ENCODE measurements at regions not wholly inside any gene's neighbourhood (a gene's known extent, or its start where the extent isn't known, plus 50 kb on each side); places are given as distances from the start of the nearest gene placed in this dataset.

- no peak overlapping the region for H3K27ac ChIP-seq (ENCODE audit: low read depth, low read length)
- no peak overlapping the region for H3K27ac Mint-ChIP-seq
- no peak overlapping the region for H3K4me3 ChIP-seq (ENCODE audit: low read length)
- TF ChIP-seq CTCF (conservative IDR thresholded peaks at IDR 0.05): no peak
- no peak overlapping the region for H3K9ac ChIP-seq (ENCODE audit: extremely low read depth, low read length, poor library complexity, severe bottlenecking)
- peaks cover 4% of the 10 kb centered on the region for H3K9me3 Mint-ChIP-seq
- H3K36me3 Mint-ChIP-seq (ENCODE audit: low read depth): no peaks in the 10 kb centered on the region
- H3K4me1 Mint-ChIP-seq: no peaks in the 10 kb centered on the region
- no peaks in the 10 kb centered on the region for H3K27me3 Mint-ChIP-seq (ENCODE audit: insufficient read depth)
- H3K4me3 Mint-ChIP-seq: no peak overlapping the region
- no peaks in the 10 kb centered on the region for H3K4me1 ChIP-seq (ENCODE audit: control insufficient read depth, insufficient read depth, low read length)
- no peaks in the 10 kb centered on the region for H3K9me3 ChIP-seq (ENCODE audit: control insufficient read depth, low read length)
- no peaks in the 10 kb centered on the region for H3K27me3 ChIP-seq (ENCODE audit: control insufficient read depth, insufficient read depth, low read length, poor library complexity, severe bottlenecking)
- WGBS, 2 experiments (ENCODE audit: insufficient coverage in 1 of 2, insufficient read length in 1 of 2): 89 to 100% methylated on average over 1 to 4 of the region's 4 CpGs
- DNase-seq: no peak
- H3K36me3 ChIP-seq (ENCODE audit: control insufficient read depth, insufficient read depth, low read length): no peaks in the 10 kb centered on the region
Measured at GRCh38 chr6:9140951-9141460, 705.7 kb upstream of the SLC35B3 start.

GRCh38 chr6:9140172-9140571, 704.8 kb upstream of the SLC35B3 start:
- Histone ChIP-seq H3K9me3 (ENCODE audit: control insufficient read depth, low read length) (no peaks in the 10 kb centered on the region), H3K36me3 (ENCODE audit: control insufficient read depth, insufficient read depth, low read length) (no peaks in the 10 kb centered on the region), H3K9ac (ENCODE audit: extremely low read depth, low read length, poor library complexity, severe bottlenecking) (no peak overlapping the region), H3K27me3 (ENCODE audit: control insufficient read depth, insufficient read depth, low read length, poor library complexity, severe bottlenecking) (no peaks in the 10 kb centered on the region), H3K4me3 (ENCODE audit: low read length) (no peak overlapping the region), H3K4me1 (ENCODE audit: control insufficient read depth, insufficient read depth, low read length) (no peaks in the 10 kb centered on the region), H3K27ac (ENCODE audit: low read depth, low read length) (no peak overlapping the region)
- WGBS, 2 experiments (ENCODE audit: insufficient coverage in 1 of 2, insufficient read length in 1 of 2): 91 to 93% methylated on average over 3 to 8 of the region's 8 CpGs
- TF ChIP-seq CTCF (conservative IDR thresholded peaks at IDR 0.05): no peak
- no peak overlapping the region for H3K27ac Mint-ChIP-seq
- DNase-seq: no peak
- H3K27me3 Mint-ChIP-seq (ENCODE audit: insufficient read depth): no peaks in the 10 kb centered on the region
- peaks cover 4% of the 10 kb centered on the region for H3K9me3 Mint-ChIP-seq
- no peaks in the 10 kb centered on the region for H3K4me1 Mint-ChIP-seq
- H3K4me3 Mint-ChIP-seq: no peak overlapping the region
- no peaks in the 10 kb centered on the region for H3K36me3 Mint-ChIP-seq (ENCODE audit: low read depth)

GRCh38 chr6:9139746-9140145, 704.4 kb upstream of the SLC35B3 start:
- no peak overlapping the region for H3K4me3 Mint-ChIP-seq
- no peaks in the 10 kb centered on the region for H3K4me1 Mint-ChIP-seq
- no peaks in the 10 kb centered on the region for H3K9me3 ChIP-seq (ENCODE audit: control insufficient read depth, low read length)
- no peaks in the 10 kb centered on the region for H3K27me3 Mint-ChIP-seq (ENCODE audit: insufficient read depth)
- H3K36me3 Mint-ChIP-seq (ENCODE audit: low read depth): no peaks in the 10 kb centered on the region
- peaks cover 4% of the 10 kb centered on the region for H3K9me3 Mint-ChIP-seq
- WGBS, 2 experiments (ENCODE audit: insufficient coverage in 1 of 2, insufficient read length in 1 of 2): 95 to 96% methylated on average over 4 to 6 of the region's 6 CpGs
- no peaks in the 10 kb centered on the region for H3K27me3 ChIP-seq (ENCODE audit: control insufficient read depth, insufficient read depth, low read length, poor library complexity, severe bottlenecking)
- H3K4me1 ChIP-seq (ENCODE audit: control insufficient read depth, insufficient read depth, low read length): no peaks in the 10 kb centered on the region
- no peaks in the 10 kb centered on the region for H3K36me3 ChIP-seq (ENCODE audit: control insufficient read depth, insufficient read depth, low read length)
- H3K27ac Mint-ChIP-seq: no peak overlapping the region
- H3K4me3 ChIP-seq (ENCODE audit: low read length): no peak overlapping the region
- no peak overlapping the region for H3K9ac ChIP-seq (ENCODE audit: extremely low read depth, low read length, poor library complexity, severe bottlenecking)
- no peak for TF ChIP-seq CTCF (conservative IDR thresholded peaks at IDR 0.05)
- DNase-seq: no peak
- H3K27ac ChIP-seq (ENCODE audit: low read depth, low read length): no peak overlapping the region

Data from endodermal cell (in vitro differentiated cells).